ENCODE measurements at regions not wholly inside any gene's neighbourhood (a gene's known extent, or its start where the extent isn't known, plus 50 kb on each side); places are given as distances from the start of the nearest gene placed in this dataset.
A peak's percentile ranks its signal among the peaks of the same experiment; 100 is the strongest.

DNA sequence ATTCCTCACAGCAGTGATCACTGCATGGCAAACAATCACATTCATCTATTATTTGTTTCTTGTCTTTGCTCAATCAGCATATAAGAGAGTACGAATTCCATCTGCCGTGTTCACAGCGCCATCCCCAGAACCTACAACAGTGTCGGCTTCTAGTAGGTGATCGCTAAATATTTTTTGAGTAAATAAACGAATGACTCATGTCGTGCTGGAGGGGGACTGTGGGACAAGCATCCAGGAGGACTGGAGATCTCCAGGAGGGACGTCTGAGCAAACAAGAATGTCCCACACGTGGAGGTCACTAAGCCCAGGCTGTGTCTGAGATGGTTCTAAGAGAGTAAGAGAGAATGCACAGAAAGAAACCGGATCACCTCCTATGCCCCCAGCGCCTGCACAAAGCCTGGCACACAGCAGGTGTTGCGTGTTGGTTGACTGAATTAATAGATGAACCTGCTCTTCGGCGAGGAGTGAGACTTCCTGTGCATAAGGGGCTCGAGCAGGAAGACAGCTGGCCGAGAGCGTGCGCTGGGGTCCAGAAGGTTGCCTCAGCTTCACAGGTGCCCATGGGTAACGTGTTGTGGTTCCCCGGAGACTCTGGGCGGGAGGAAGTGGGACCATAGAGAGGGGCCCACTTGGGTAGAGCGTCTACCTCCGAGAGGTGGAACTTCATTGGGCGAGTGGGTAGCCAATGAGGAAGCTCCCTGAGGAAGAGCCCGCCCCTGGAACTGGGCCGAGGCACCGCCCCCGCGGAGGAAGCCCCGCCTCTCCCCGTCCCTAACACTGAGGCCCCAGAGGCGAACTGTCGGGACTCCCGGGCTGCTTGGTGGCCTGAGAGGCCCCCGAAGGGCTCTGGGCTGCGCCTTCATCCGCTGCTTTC lies 193.0 kb downstream of the MELK start (continued):
- TF ChIP-seq, protein P1, sequence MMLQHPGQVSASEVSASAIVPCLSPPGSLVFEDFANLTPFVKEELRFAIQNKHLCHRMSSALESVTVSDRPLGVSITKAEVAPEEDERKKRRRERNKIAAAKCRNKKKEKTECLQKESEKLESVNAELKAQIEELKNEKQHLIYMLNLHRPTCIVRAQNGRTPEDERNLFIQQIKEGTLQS (IDR thresholded peaks at IDR 0.05; ENCODE audit: insufficient read depth, low read depth, low read length) = no peak
- TF ChIP-seq GTF2F1 (IDR thresholded peaks at IDR 0.05; ENCODE audit: borderline replicate concordance, low read depth, low read length) = no peak
- no peak for TF ChIP-seq RFX5 (IDR thresholded peaks at IDR 0.05; ENCODE audit: borderline replicate concordance, low read depth, low read length)
- TF ChIP-seq BRCA1 (IDR thresholded peaks at IDR 0.05; ENCODE audit: low read depth, low read length) = no peak
- TF ChIP-seq SP4 (IDR thresholded peaks at IDR 0.05; ENCODE audit: low read length) = 0 out of 2 replicates have a peak, but pooled peaks have one; percentile 64
- peak; percentile 73 for TF ChIP-seq TBP (IDR thresholded peaks at IDR 0.05; ENCODE audit: low read depth, low read length)
- no peak for TF ChIP-seq SRF (IDR thresholded peaks at IDR 0.05; ENCODE audit: low read depth, low read length)
- TF ChIP-seq RAD21 (IDR thresholded peaks at IDR 0.05 in 1 of 2, conservative IDR thresholded peaks at IDR 0.05 in 1 of 2; ENCODE audit: low read depth in 2 of 2, low read length in 2 of 2) = no peak
- TF ChIP-seq EGR1 (IDR thresholded peaks at IDR 0.05; ENCODE audit: borderline replicate concordance, low read depth, low read length) = peak; percentile 33; the same call in 1 of the 2 replicates

Data from H1 (cell line).